H9 (cell line): ENCODE measurements at regions not wholly inside any gene's neighbourhood (a gene's known extent, or its start where the extent isn't known, plus 50 kb on each side); places are given as distances from the start of the nearest gene placed in this dataset.

Experiments used
- DNase-seq: peaks from one replicate; pipeline ENCODE4 v3.0.0-alpha.2; 2017
- H2AFZ ChIP-seq: one replicate; pipeline ENCODE4 v1.6.1; 2013; ENCODE audit warnings: mild to moderate bottlenecking, low read length, control low read depth, moderate library complexity
- H2AK5ac ChIP-seq: 2 replicates; pipeline ENCODE4 v1.6.1; 2013; ENCODE audit warnings: low read length, control low read depth, mixed read lengths; ENCODE audit not compliant: insufficient read length
- H2BK120ac ChIP-seq: one replicate; pipeline ENCODE4 v1.6.1; 2013; ENCODE audit warnings: low read depth, mild to moderate bottlenecking, low read length, control low read depth, inconsistent platforms; ENCODE audit not compliant: poor library complexity, severe bottlenecking
- H2BK12ac ChIP-seq: 2 replicates; pipeline ENCODE4 v1.6.1; 2013; ENCODE audit warnings: low read length, control low read depth, mixed read lengths, low read depth; ENCODE audit not compliant: insufficient read length
- H2BK15ac ChIP-seq: 2 replicates; pipeline ENCODE4 v1.6.1; 2013; ENCODE audit warnings: low read depth, low read length, control low read depth
- H2BK20ac ChIP-seq: one replicate; pipeline ENCODE4 v1.6.1; 2013; ENCODE audit warnings: low read depth, mild to moderate bottlenecking, low read length, control low read depth, inconsistent platforms; ENCODE audit not compliant: poor library complexity, severe bottlenecking
- H2BK5ac ChIP-seq: 2 replicates; pipeline ENCODE4 v1.6.1; 2013; ENCODE audit warnings: low read length, control low read depth, mixed read lengths; ENCODE audit not compliant: insufficient read length
- H3K14ac ChIP-seq: 2 replicates; pipeline ENCODE4 v1.6.1; 2013; ENCODE audit warnings: low read length, control low read depth; ENCODE audit not compliant: insufficient read depth
- H3K18ac ChIP-seq: 2 replicates; pipeline ENCODE4 v1.6.1; 2013; ENCODE audit warnings: low read depth, mild to moderate bottlenecking, mixed read lengths, low read length, control low read depth; ENCODE audit not compliant: insufficient read length
- H3K23ac ChIP-seq: 2 replicates; pipeline ENCODE4 v1.6.1; 2013; ENCODE audit warnings: low read length, control low read depth, mixed read lengths, low read depth; ENCODE audit not compliant: insufficient read length
- H3K23me2 ChIP-seq: 2 replicates; pipeline ENCODE4 v1.6.1; 2013; ENCODE audit warnings: low read depth, mild to moderate bottlenecking, mixed read lengths, low read length, control low read depth; ENCODE audit not compliant: insufficient read length, poor library complexity, severe bottlenecking
- H3K27ac ChIP-seq: 2 replicates; pipeline ENCODE4 v1.5.1; 2013; ENCODE audit warnings: low read length, control low read depth, mixed read lengths, low read depth; ENCODE audit not compliant: insufficient read length
- H3K27me3 ChIP-seq: 2 replicates; pipeline ENCODE4 v1.6.1; 2013; ENCODE audit warnings: low read length, control low read depth, inconsistent platforms; ENCODE audit not compliant: insufficient read depth
- H3K4ac ChIP-seq: 2 replicates; pipeline ENCODE4 v1.6.1; 2013; ENCODE audit warnings: low read depth, mild to moderate bottlenecking, control low read depth, inconsistent platforms, low read length, moderate library complexity
- H3K4me1 ChIP-seq: 2 replicates; pipeline ENCODE4 v1.6.1; 2013; ENCODE audit warnings: low read length, control low read depth, inconsistent platforms; ENCODE audit not compliant: insufficient read depth
- H3K4me2 ChIP-seq: 2 replicates; pipeline ENCODE4 v1.6.1; 2013; ENCODE audit warnings: low read length, control low read depth, mixed read lengths; ENCODE audit not compliant: insufficient read length, insufficient read depth
- H3K56ac ChIP-seq: 2 replicates; pipeline ENCODE4 v1.6.1; 2013; ENCODE audit warnings: low read depth, mild to moderate bottlenecking, mixed read lengths, low read length, control low read depth; ENCODE audit not compliant: insufficient read length
- H3K79me1 ChIP-seq: 2 replicates; pipeline ENCODE4 v1.6.1; 2013; ENCODE audit warnings: low read depth, mild to moderate bottlenecking, moderate library complexity, low read length, control low read depth, inconsistent platforms; ENCODE audit not compliant: insufficient read depth, poor library complexity, severe bottlenecking
- H3K79me2 ChIP-seq: 2 replicates; pipeline ENCODE4 v1.6.1; 2013; ENCODE audit warnings: low read length, control low read depth, inconsistent platforms; ENCODE audit not compliant: insufficient read depth
- H3K9ac ChIP-seq: 2 replicates; pipeline ENCODE4 v1.6.1; 2013; ENCODE audit warnings: low read length, control low read depth, mixed read lengths; ENCODE audit not compliant: insufficient read length; ENCODE audit errors: extremely low read depth
- H3K9me3 ChIP-seq: one replicate; pipeline ENCODE4 v1.6.1; 2013; ENCODE audit warnings: low read depth, low read length, inconsistent platforms; ENCODE audit not compliant: control insufficient read depth
- H3T11ph ChIP-seq: one replicate; pipeline ENCODE4 v1.6.1; 2013; ENCODE audit warnings: mild to moderate bottlenecking, low read length, control low read depth, inconsistent platforms
- H4K20me1 ChIP-seq: one replicate; pipeline ENCODE4 v1.6.1; 2013; ENCODE audit not compliant: control insufficient read depth, insufficient read length, insufficient read depth
- H4K5ac ChIP-seq: 2 replicates; pipeline ENCODE4 v1.6.1; 2013; ENCODE audit warnings: low read depth, mild to moderate bottlenecking, mixed read lengths, low read length, control low read depth; ENCODE audit not compliant: insufficient read length
- H4K8ac ChIP-seq: replicated peaks from 2 replicates; pipeline ENCODE4 v1.6.1; 2013; ENCODE audit warnings: low read length, control low read depth, mixed read lengths, low read depth; ENCODE audit not compliant: insufficient read length
- H4K91ac ChIP-seq: 2 replicates; pipeline ENCODE4 v1.6.1; 2013; ENCODE audit warnings: low read depth, mild to moderate bottlenecking, moderate library complexity, mixed read lengths, low read length, control low read depth; ENCODE audit not compliant: insufficient read length
- H3K27ac Mint-ChIP-seq, 3 experiments: 2 replicates in 2 of 3; 3 replicates in 1 of 3; pipeline ENCODE4 v1.8.0; 2020 to 2021; ENCODE audit warnings: mixed read lengths in 3 of 3, mild to moderate bottlenecking in 1 of 3, moderate library complexity in 1 of 3
- H3K27me3 Mint-ChIP-seq: 2 replicates; pipeline ENCODE4 v1.8.0; 2021; ENCODE audit warnings: low read depth, mild to moderate bottlenecking, moderate library complexity, mixed read lengths
- H3K36me3 Mint-ChIP-seq, 3 experiments: 2 replicates in 2 of 3; 3 replicates in 1 of 3; pipeline ENCODE4 v1.8.0; 2020 to 2021; ENCODE audit warnings: low read depth in 3 of 3, mixed read lengths in 3 of 3; ENCODE audit not compliant: insufficient read depth in 1 of 3
- H3K4me1 Mint-ChIP-seq, 2 experiments: 2 replicates each; pipeline ENCODE4 v1.8.0; 2020; ENCODE audit warnings: mixed read lengths in 2 of 2
- H3K4me3 Mint-ChIP-seq, 2 experiments: 2 replicates in 1 of 2; 3 replicates in 1 of 2; pipeline ENCODE4 v1.8.0; 2020 to 2021; ENCODE audit warnings: mild to moderate bottlenecking in 2 of 2, mixed read lengths in 2 of 2, moderate library complexity in 1 of 2
- H3K9me3 Mint-ChIP-seq, 2 experiments: 2 replicates in 1 of 2; 3 replicates in 1 of 2; pipeline ENCODE4 v1.8.0; 2020; ENCODE audit warnings: mild to moderate bottlenecking in 2 of 2, mixed read lengths in 2 of 2, moderate library complexity in 1 of 2
- CTCF ChIP-seq: fragments of 200-600 bp; sonication (generic); conservative IDR thresholded peaks from 3 replicates; pipeline ENCODE4 v1.8.0; 2021; ENCODE audit warnings: antibody characterized with exemption, mild to moderate bottlenecking
- WGBS: extraction: QIAGEN DNeasy Blood & Tissue Kit; methylation state at CpG from one replicate; pipeline ENCODE4 v1.1.7; 2013; ENCODE audit warnings: missing lambda C conversion rate, low lambda C conversion rate, mixed read lengths; ENCODE audit not compliant: insufficient read length; ENCODE audit errors: extremely low coverage; 5-methylcytosine and 5-hydroxymethylcytosine counted together

- H4K8ac ChIP-seq, result no peak overlapping the region
These were observed 74.2 kb upstream of the FNDC3B start for GRCh38 chr3:171965067-171965712.

More at GRCh38 chr3:171965067-171965712, 74.2 kb upstream of the FNDC3B start:
- Mint-ChIP-seq H3K27me3 (no peaks in the 10 kb centered on the region; the same call in 1 of the 2 replicates), H3K27ac (no peak overlapping the region), H3K4me1 (peaks cover 2 to 5% of the 10 kb centered on the region in 2 experiments; a peak in 3 of 4 replicates), H3K36me3 (no peaks in the 10 kb centered on the region), H3K4me3 (no peak overlapping the region), H3K9me3 (no peaks in the 10 kb centered on the region; a peak in 1 of 5 replicates)
- no peak overlapping the region for H4K91ac ChIP-seq
- H3K18ac ChIP-seq, result no peak overlapping the region
- H3K4ac ChIP-seq, result no peak overlapping the region
- H3K27ac ChIP-seq, result no peak overlapping the region
- H3T11ph ChIP-seq, result no peak overlapping the region
- H2BK120ac ChIP-seq, result no peak overlapping the region
- no peaks in the 10 kb centered on the region for H3K23me2 ChIP-seq
- H2BK5ac ChIP-seq, result no peak overlapping the region
- no peak overlapping the region for H2AK5ac ChIP-seq
- no peak for DNase-seq
- H2BK12ac ChIP-seq, result no peak overlapping the region
- no peaks in the 10 kb centered on the region for H3K9me3 ChIP-seq
- no peak overlapping the region for H3K9ac ChIP-seq
- H3K4me1 ChIP-seq, result no peaks in the 10 kb centered on the region
- no peak overlapping the region for H4K5ac ChIP-seq
- H2BK20ac ChIP-seq, result no peak overlapping the region
- no peaks in the 10 kb centered on the region for H3K79me2 ChIP-seq
- no peak for TF ChIP-seq CTCF
- no CpG with 5 or more reads among the region's 6 CpGs for WGBS
- H3K27me3 ChIP-seq, result no peaks in the 10 kb centered on the region
- H3K79me1 ChIP-seq, result no peaks in the 10 kb centered on the region
- no peak overlapping the region for H2AFZ ChIP-seq
- no peaks in the 10 kb centered on the region for H4K20me1 ChIP-seq
- no peak overlapping the region for H3K4me2 ChIP-seq
- no peak overlapping the region for H2BK15ac ChIP-seq
- H3K56ac ChIP-seq, result no peak overlapping the region
- H3K23ac ChIP-seq, result no peak overlapping the region
- H3K14ac ChIP-seq, result no peak overlapping the region
